GM19468 (cell line): ENCODE measurements at regions not wholly inside any gene's neighbourhood (a gene's known extent, or its start where the extent isn't known, plus 50 kb on each side); places are given as distances from the start of the nearest gene placed in this dataset.
"Not testable (repeated sequence)": the region's sequence is repeated elsewhere in the genome, so short reads cannot be mapped to it uniquely, and the experiment has no call there.

Experiments used
- ATAC-seq: cut with Tn5 transposase; IDR thresholded peaks from one replicate; pipeline ENCODE4 v1.9.1; 2021; ENCODE audit warnings: mild to moderate bottlenecking, moderate library complexity, moderate number of reproducible peaks; ENCODE audit not compliant: unreplicated experiment; ENCODE audit errors: extremely low read depth

DNA sequence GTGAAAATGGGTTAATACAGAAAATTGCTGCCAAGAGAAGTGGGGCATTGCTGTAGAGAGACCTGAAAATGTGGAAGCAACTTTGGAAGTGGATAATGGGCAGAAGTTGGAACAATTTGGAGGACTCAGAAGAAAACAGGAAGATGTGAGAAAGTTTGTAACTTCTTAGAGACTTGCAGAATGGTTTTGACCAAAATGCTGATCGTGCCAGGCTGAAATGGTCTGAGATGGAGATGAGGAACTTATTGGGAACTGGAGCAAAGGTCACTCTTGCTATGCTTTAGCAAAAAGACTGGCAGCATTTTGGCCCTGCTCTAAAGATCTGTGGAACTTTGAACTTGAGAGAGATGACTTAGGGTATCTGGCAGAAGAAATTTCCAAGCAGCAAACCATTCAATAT lies 254.8 kb downstream of the KBTBD8 start:
- ATAC-seq, result not testable (repeated sequence)

DNA sequence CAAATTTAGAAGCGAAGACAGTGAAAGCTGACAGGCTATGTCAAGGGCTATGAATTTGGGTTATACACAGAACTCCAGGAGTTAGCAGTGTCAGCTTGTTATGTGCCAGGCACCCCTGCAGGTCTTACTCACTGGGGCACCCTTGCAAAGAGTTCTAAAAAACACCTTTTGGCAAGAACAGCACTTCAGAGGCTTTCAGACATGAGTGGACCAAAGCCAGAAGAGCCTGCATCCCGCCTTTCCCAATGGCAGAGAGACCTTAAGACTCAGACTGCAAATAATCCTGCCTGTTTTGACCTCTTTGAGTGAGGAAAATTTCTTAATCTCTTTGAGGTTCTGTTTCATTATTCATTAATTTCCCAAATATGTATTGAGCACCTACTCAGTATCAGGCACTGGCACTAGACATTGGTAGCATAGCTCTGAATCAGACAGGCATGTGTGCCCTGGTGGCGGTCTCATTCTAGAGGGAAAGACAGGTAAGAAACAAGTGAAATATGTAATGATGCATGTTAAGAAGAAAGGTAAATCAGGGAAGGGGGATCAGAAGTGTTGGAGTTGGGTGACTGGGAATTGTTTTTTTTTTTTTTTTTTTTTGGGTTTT lies 280.0 kb downstream of the KBTBD8 start:
- no peak for ATAC-seq

DNA sequence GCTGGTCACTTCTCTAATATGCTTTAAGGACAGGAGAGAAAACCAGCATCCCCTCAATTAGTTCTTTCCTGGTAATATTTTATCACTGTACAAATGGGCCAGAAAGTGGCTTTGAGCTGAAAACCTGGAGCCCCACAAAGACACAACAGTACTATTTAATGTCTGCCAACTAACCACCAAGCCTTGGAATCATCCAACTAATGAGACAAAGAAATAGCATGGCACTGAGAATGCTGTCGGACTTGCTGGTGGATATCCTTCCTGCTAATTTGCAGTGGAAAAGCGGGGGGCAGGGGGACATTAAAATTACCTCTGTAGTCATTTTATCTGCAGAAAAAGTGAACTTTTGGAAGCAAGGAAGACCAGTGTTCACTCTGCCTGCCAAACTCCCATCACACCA lies 288.5 kb downstream of the KBTBD8 start:
- no peak for ATAC-seq

DNA sequence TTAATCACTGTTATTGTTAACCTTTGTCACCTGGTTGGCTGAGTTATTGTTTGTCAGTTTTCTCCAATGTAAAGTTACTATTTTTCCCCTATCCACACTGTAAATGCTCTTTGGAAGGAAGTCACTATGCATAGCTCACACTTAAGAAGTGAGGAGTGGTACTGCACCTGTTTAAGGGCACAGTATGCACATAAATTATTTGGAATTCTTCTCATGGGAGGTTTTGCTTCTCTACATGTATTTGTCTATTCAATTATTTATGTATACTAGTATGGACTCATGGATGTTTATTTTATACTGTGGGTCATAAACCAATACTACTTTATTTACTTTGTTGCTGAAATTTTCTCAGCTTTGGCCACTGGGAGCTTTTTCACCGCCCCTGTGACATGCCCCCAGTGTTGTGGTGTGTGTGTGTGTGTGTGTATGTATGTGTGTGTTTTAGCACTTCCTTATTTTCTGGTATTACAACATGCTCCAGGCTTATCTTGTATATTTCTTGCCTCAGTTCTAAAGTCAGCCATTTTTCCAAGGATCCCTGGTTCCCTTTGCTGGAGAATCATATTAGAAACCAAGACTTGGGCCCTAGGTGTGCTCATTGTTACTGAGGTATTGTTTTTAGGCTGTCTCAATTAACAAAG lies 290.5 kb downstream of the KBTBD8 start:
- ATAC-seq, result no peak

DNA sequence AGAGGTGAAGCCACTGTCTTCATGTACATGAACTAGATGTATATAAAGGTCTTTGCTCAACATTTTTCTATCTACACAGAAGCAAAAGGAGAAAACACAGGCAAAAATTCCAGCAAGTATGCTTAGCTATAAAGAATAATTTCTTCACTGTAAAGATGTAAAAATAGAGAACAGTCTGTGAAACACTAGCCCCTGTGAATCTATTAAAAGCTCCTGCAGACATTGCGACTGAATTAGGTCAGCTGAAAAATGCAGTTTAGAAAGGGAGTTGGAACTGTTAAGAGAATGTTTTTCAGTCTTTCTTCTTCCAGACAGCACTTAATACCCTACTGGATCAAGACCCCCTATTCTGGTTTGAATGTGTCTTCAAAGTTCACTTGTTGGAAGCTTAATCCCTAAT lies 291.5 kb downstream of the KBTBD8 start:
- no peak for ATAC-seq

DNA sequence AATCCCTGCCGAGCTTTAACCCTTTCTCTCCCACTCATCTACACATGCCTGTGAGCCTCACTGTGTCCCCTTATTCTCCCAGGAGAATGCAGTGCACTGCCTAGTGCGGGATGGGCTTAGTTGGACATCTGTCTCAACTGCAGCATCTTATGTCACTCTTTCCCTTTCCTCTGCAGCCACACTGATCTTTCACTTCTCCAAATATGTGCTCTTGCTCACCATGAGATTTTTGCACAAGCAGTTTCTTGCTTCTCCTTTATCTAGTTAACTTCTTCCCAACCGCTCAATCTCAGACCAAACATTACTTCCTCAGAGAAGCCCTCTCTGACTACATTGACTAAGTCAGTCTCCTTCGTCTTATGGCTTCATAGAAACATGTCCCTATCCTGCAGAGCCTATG lies 292.3 kb downstream of the KBTBD8 start:
- no peak for ATAC-seq

DNA sequence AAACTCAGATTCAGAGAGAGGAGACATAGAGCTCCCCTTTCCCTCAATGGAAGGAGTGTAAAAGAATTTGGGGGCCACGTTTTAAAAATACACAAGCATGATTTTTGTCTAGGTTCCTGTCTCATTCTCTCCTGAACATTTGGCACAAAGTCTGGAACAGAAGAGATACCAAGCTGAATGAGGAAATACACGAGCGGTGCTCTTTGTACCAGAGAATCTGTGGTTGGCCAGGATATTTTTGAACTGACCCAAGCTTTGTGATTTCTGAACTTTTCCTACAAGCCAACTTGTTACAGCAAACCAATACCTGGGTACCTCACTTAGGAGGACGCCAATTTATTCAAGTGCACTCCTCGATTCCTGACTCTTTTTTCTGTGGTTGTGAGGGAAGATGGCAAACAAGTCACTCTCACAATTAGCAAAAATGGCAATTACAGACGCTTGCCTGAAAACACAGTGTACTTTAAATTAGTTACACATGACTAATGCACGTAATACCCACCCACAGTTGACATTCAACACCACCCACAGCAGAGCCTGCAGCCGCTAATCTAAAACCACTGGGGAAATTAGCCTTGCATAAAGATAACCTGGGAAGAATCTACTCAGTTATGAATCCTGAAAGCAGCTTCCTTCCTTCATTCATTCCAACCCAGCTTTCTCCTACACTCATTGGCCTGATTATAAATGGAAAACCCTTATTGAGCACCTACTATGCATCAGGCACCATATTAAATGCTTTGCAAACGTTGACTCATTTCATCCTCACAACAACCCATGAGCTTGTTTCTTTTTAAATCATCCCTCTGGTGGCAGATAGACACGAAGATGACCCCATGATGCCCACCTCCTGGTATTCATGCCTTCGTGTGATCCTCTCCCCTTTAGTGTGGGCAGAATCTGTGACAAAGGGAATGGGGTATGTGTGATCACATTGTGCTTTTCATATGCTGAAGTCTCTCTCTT lies 293.5 kb downstream of the KBTBD8 start:
- ATAC-seq, result no peak

DNA sequence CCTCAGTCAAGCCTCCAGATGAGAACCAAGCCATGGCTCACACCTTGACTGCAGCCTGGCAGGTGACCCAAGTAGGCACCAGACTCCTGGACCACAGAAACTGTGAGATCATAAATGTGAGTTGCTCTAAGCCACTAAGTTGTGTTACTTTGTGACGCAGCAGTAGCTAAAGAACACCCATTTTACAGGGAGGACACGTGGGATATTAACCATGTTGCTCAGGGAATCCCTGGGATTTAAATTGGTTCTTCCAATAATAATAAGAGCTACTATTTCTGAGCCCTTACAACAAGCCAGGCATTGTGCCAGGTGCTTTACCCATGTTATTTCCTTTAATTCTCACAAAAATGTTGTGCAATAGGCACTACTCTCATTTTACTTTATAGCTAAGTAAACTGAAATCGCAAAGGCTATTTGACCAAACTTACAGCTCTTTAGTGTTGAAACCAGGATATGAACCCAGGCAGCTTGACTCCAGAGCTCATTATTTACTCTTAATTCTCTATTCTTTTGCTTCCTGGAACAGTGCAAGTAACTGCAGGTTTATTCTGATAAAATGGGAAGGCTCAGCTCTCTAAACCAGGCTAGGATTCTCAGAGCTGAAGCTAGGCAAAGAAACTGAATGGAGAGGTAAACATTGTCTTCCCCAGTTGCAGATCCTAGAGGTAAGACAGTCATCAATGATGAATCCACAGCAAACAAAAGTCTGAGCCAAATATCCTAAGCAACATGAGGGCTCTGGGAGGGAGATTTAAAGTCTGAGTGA lies 294.4 kb downstream of the KBTBD8 start:
- no peak for ATAC-seq

DNA sequence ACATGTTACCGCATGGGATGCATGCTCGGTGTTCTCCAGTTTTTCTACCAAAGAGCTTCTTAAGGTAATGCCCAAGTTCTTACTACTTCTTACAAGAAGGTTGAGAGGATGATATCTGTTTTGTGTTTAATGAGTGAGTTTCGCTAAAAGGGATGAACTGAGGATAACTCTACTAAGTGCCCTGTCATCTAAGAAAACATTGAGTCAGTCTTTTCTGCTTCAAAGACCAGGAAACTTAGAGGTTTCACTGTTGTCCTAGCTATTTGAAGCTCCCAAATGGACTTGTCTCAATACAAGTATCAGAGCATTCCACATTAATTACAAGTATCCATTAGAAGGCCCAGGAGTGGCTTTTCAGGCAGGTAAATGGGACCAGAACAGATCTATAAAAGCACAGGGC lies 296.2 kb downstream of the KBTBD8 start:
- ATAC-seq, result no peak

DNA sequence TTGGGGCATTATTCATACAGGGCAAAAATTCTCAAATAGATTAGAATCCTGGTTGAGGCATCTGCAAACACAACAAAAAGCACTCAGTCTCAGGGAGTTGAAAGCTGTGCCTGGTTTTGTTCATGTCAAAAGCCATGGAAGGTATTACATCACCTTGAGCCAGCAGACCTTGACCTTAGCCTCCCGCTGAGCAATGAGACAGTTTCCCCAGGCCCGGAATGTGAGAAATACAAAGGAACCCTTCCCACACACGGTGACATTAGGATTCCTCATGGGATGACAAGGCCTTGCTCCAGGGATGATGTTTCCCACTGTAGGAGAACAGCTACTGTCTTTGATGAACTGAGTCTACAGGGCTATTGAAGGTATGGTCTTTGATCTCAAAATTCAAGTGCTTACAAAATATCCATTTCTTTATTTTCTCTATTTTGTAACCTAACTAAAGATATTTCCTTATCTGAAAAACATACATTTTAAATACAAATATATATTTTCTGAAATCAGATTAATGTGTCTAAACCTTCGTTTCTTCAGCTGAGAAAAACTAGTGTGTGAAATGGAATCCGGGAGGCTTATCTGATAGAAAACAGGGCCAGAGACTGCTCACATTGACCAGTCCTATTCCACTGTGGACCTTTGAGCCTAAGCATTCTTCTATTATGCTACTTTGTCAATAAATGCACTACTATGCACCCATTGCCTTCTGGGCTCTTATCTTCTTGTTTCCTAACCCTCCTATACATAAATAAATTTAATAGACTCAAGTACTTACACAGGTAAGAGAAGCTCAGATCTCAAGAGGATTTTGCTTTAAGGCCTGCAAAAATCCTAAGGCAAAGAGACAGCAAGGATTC lies 298.2 kb downstream of the KBTBD8 start:
- no peak for ATAC-seq

DNA sequence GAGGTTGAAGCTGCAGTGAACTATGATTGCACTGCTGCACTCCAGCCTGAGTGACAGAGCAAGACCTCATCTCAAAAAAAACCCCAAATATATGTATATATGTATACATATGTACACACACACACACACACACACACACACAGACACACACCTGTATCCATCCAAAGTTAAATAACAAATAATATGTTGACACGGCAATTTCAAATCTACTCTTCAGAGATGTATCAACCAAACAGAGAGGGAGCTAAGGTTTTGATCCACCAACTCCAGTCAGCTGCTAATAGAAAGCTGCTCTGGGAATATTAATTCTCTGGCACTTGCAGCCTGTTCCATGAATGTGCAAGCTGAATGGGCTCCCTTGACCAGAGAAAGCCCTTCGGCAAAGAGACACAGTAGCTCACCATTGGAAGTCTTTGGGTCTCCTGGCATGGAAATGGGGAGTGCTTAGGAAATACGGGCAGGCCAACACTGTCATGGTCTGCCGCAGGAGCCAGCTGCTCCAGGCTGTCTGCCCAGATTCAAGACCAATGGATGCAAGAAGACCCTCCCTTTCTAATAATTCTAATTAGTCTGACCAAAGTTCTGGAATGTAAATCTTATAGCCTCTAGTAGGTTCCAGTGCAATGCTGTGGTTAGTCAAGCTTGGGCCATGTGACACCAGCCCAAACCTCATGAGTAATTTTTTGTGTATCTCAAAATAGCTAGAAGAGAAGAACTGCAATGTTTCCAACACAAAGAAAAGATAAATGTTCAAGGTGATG lies 299.8 kb downstream of the KBTBD8 start:
- no peak for ATAC-seq

DNA sequence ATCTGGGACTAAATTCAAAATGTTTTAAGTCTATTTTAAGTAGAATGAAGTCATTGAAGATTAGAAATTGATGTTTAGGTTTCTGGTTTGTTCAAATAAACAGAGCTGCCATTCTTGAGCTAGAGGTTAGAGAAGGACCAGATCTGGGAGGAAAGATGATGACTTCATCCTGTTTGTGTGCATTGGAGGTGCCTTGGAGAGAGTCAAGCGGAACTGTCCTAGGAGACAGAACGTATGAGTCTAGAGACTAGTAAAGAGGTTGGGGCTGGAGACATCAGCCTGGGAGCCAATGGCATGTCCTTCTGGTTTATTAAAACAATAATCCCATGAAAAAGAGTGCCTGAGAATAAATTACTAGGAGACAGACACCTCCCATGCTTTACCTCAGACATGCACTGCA lies 303.4 kb downstream of the KBTBD8 start:
- no peak for ATAC-seq

DNA sequence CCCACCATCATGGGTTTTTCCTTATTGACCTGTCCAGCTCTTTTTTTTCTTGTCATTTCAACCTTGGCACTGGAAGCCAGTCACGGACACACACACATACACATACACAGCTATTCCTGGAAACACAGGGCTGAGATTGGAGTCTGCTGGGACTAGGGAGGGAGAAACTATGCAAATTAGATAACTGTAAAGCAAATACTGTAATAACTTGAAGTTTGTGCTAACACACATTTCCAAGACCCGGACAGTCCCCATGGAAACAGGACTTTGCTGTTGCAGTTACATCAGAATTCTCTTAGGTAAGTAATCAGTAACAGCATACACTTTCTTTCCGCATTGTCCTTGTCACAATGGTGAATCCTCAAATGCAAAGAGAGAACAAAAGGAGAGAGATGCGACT lies 304.4 kb downstream of the KBTBD8 start:
- no peak for ATAC-seq

DNA sequence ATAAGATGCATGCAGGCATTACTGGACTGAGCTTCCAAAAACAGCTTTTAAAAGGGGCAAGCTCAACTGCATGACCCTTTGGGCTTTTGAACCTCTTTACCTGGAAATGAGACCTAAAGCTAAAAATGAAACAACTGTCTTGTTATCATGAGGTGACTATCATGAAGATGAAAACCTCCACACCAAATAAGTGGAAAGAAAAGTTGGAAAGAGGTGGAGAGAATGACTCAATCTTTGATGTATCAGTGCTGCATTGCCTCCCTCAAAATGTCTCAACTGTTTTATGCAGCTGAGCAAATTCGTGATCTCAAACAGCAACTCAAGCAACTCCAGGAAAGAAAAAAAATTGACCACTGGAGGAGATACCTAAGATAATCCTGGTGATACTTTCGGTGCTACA lies 307.1 kb downstream of the KBTBD8 start:
- no peak for ATAC-seq

DNA sequence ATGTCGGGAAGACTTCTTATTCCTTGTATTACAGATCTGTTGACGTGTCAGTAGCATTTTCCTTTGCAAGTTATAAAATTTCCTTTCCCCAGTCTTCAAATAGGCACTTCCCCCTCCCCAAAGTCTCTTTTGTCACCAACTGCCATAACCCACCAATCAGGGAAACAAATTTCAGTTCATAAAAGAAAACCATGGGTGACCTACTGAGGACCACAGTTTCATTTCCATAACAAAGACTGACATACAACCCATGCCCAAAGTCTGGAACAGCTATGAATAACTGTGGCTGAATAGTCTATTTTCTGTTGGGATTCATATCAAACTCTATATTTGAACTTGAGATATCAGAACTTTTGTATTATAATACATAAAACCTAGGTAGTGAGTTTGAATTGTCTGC lies 307.8 kb downstream of the KBTBD8 start:
- ATAC-seq, result no peak

DNA sequence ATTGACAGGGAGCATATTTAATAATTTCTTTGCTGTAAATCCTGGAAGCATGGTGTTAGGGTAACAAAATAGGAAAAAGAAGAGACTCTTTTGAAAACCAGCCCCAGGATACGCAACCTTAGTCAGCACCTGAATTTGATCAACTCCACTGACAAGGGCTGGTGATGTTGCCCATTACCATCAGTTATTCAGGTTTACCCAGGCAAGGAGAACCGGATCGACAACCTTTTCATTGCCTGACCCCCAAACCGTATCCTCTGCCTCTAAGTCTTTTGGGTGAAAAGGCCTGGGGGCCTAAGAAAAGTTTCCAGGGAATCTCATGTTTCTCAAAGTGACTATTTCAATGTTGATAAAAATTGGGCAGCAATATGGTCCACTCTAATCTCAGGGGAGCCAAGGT lies 313.3 kb downstream of the KBTBD8 start:
- ATAC-seq, result no peak

DNA sequence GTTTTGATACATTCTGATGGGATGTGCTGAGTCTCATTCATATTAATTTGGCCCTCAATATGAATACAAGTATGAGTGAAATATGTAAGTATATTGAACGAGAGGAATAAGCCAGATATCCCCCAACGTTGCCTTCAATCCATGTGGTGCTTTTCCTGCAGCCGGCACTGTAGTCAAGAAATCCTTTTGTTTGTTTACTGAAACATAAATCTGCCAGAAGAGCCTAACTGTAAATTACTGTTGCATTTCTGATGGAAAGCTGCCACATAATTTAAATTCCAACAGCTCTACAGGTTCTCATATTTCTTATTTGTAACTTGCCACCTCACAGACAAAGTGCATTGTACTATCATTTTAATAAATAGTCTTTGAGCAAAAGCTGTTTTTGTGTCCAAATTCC lies 314.0 kb downstream of the KBTBD8 start:
- no peak for ATAC-seq

DNA sequence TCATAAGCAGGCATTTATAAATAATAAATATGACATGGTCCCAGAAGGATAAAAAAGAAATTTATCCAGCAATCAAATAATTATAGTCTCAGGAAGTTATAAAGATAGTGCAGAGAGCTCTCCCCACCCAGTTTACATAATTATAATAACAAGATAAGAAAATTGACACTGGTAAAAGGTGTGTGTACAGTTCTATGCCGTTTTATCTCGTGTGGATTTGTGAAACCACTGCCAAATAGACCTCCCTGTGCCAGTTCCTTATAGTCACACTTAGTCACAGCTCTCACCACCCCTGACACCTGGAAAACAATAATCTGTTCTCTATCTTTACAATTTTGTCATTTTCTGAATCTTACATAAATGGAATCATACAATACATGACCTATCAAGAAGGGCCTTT lies 320.1 kb downstream of the KBTBD8 start:
- ATAC-seq, result no peak

DNA sequence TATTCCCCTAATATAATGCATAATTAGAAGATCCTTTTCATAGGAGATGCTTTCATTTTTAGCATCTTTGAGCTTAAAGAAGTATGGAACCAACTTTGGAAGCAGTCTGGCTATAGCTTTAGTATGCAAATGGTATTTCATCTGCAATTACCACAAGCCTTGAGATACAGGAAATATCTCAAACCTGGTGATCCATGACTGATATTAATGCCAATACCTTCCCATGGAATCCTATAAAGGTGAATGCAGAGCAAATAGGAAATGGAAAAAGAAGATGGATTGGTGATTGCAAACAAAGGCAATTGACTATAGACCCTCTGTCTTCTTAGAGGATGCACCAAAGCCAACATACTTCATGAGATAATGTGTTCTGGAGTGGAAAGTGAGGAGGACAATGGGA lies 326.4 kb downstream of the KBTBD8 start:
- no peak for ATAC-seq
